HG02610 (cell line): ENCODE measurements at regions not wholly inside any gene's neighbourhood (a gene's known extent, or its start where the extent isn't known, plus 50 kb on each side); places are given as distances from the start of the nearest gene placed in this dataset.
"Not testable (repeated sequence)": the region's sequence is repeated elsewhere in the genome, so short reads cannot be mapped to it uniquely, and the experiment has no call there.

Experiments used
- ATAC-seq: cut with Tn5 transposase; IDR thresholded peaks from one replicate; pipeline ENCODE4 v1.9.1; 2021; ENCODE audit warnings: mild to moderate bottlenecking, moderate library complexity; ENCODE audit not compliant: unreplicated experiment

- no peak for ATAC-seq
Observed at GRCh38 chr5:130957151-130957550, 207.9 kb downstream of the HINT1 start.

GRCh38 chr5:130955041-130955440 lies 210.0 kb downstream of the HINT1 start:
- ATAC-seq: no peak

DNA sequence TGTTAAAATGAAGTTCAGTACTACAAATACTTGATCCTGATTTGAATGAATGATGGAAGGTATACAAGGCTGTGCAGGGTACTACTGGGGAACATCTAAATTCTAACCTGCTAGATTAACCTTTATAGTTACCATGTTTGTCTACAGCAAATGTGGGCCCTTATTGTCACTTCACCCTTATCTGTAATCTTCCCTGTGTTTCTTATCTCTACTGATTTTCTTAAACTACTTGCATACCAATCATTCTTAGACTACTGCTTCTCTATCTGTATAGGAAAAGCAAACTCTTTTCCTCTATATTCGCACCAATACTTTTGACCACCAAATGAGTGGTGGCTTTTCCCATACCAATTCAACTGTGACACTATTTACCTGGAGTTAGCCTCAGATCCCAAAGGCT lies 210.7 kb downstream of the HINT1 start:
- ATAC-seq: no peak

GRCh38 chr5:130939059-130939458 lies 226.0 kb downstream of the HINT1 start:
- ATAC-seq: no peak

- ATAC-seq: no peak
Observed at GRCh38 chr5:130937046-130937445, 228.0 kb downstream of the HINT1 start.

- ATAC-seq: no peak
Observed at GRCh38 chr5:130923543-130924124, 241.4 kb downstream of the HINT1 start.

DNA sequence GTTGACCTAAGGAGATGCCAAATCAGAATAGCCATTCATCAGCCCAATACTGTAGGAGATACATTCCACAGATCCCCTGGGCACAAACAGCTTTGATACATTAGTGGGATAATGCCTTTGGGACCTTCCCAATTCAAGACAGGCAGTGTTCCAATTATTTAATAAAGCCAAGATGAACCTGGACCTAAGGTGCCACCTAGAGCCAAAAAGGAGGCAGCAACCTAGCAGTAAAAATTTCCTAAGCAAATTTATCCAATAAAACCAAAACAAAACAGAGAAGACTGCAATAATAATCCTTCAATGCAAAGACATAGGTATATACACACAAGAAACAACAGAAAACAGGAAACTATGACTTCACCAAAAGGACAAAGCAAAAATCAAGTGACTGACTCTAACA lies 253.0 kb downstream of the HINT1 start:
- no peak for ATAC-seq

DNA sequence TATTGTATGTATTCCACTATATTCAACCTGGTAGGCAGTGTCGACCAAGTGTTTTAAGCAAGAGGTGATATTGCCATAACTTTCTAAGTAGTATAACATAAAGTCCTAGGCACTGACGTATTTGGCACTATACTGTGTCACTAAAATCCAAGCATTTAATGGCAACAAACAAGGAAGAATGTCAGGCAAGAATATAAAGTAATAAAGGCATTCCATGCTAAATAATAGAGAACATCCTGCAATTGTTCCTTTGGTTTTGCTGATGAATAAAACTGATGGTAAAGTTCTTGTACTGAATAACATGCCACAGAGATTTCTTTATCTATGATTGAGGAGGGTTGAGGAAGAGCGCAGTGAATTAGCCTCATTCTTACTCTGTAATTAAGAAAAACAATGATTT lies 256.9 kb downstream of the HINT1 start:
- no peak for ATAC-seq

GRCh38 chr5:130897537-130898195 lies 267.4 kb downstream of the HINT1 start:
- ATAC-seq: not testable (repeated sequence)

DNA sequence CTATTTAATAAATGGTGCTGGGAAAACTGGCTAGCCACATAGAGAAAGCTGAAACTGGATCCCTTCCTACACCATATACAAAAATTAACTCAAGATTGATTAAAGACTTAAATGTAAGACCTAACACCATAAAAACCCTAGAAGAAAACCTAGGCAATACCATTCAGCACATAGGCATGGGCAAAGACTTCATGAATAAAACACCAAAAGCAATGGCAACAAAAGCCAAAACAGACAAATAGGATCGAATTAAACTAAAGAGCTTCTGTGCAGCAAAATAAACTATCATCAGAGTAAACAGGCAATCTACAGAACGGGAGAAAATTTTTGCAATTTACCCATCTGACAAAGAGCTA lies 267.9 kb downstream of the HINT1 start:
- ATAC-seq: not testable (repeated sequence)

GRCh38 chr5:130896636-130897035 lies 268.4 kb downstream of the HINT1 start:
- no peak for ATAC-seq

GRCh38 chr5:130893006-130893405 lies 272.1 kb downstream of the HINT1 start:
- no peak for ATAC-seq

GRCh38 chr5:130890610-130891009 lies 274.4 kb downstream of the HINT1 start:
- ATAC-seq: no peak

DNA sequence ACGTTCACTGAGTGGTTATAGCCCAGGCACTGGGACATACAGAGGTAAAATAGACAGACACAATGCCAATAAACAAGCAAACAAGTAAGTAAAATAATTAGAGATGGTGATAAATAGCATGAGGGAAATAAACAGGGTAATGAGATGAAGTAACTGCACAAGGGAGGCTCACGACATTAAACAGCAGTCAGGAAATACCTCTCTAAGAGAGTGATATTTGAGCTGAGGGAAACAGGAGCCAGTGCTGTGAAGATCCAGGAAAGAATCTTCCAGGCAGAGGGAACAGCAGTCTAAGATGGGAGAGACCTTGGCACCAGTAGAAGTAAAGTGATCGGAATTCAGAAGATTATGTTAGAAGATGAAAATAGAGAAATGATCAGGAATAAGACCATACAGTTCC lies 279.4 kb downstream of the HINT1 start:
- ATAC-seq: no peak

GRCh38 chr5:130885027-130885426 lies 280.0 kb downstream of the HINT1 start:
- ATAC-seq: no peak

DNA sequence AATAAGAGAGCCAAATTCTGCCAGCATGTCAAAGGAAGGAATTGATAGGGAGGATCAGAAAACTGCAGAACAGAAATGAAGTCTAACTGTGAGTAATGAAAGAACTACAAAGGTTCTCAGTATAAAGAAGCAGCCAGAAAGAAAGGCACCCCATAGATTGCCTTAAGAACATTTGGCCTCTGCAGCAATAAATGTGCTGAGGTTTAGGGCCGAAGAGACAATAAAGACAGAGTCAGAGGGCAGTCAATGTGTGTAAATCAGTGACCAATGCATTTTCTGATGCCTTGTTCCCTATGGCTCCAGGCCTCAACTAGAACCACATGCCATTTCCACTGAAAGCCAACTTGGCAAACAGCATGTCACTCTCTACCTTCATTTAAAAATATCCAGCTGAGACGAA lies 281.0 kb downstream of the HINT1 start:
- no peak for ATAC-seq

DNA sequence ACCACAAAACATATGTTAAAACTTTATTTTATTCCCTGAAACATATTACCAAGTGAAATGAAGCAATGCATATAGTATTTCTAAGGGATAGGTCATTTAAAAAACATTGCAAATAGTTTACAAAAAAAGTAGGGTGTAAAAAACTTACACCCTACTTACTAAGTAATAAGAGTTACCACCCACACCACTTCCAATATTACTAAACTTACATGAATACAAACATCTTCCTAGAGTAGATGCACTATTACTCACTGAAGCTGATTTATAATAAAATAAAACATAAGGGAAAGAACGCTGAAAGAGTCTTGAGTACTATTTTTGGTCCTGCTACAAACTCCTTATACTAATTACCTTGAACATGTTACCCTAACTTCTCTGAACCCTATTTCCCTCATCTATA lies 289.4 kb downstream of the HINT1 start:
- no peak for ATAC-seq

- ATAC-seq: no peak
Observed at GRCh38 chr5:130874861-130875417, 290.1 kb downstream of the HINT1 start.

- ATAC-seq: peak; percentile 82
Observed at GRCh38 chr5:130871346-130872086, 293.5 kb downstream of the HINT1 start.

- no peak for ATAC-seq
Observed at GRCh38 chr5:130870691-130871090, 294.4 kb downstream of the HINT1 start.

DNA sequence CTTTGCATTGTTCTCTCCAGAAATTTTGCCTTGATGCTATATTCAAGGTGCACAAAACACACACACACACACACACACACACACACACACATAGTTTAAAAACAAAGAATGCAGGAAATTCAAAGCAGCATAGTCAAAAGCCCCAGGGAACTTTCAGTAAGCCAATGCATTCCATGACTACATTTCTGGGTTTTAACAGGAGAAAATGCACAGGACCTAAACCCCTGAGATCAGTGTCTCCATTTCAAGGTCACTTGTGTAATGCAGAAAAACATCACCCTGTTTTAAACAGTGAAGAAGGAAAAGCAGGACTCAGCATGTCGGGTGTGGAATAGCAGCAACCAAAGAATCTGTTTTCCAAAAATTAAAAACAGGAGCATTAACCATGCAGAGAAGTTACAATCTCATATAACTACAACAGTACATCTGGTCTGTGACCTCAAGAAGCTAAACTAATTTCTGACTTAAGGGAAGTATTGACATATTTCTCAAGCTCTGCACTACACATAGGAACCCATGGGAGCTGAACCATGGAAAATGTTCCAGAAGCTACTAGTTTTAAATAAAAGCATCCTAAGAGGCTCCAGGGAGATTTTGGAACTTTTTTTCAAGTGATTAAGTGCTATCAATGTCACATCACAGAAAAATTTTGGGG lies 296.7 kb downstream of the HINT1 start:
- ATAC-seq: no peak
